Trophoblast cell (in vitro differentiated cells and primary cell): ENCODE measurements at regions not wholly inside any gene's neighbourhood (a gene's known extent, or its start where the extent isn't known, plus 50 kb on each side); places are given as distances from the start of the nearest gene placed in this dataset.

Experiments
- DNase-seq, 2 donors: peaks; one replicate each; pipeline ENCODE4 v3.0.0-alpha.2; 2016
- H2AFZ ChIP-seq: 2 replicates; pipeline ENCODE4 v1.6.1; 2013; ENCODE audit warnings: low read length, moderate library complexity, mild to moderate bottlenecking; ENCODE audit not compliant: insufficient read depth, poor library complexity
- H2AK5ac ChIP-seq: 2 replicates; pipeline ENCODE4 v1.6.1; 2013; ENCODE audit warnings: mild to moderate bottlenecking, low read length
- H2BK120ac ChIP-seq: 2 replicates; pipeline ENCODE4 v1.6.1; 2013; ENCODE audit warnings: low read length, mild to moderate bottlenecking, moderate library complexity; ENCODE audit not compliant: insufficient read depth, poor library complexity
- H2BK12ac ChIP-seq: 2 replicates; pipeline ENCODE4 v1.6.1; 2013; ENCODE audit warnings: mild to moderate bottlenecking, low read length, moderate library complexity
- H2BK5ac ChIP-seq: 2 replicates; pipeline ENCODE4 v1.6.1; 2013; ENCODE audit warnings: low read length, low read depth, moderate library complexity, mild to moderate bottlenecking; ENCODE audit not compliant: poor library complexity
- H3K14ac ChIP-seq: 2 replicates; pipeline ENCODE4 v1.6.1; 2013; ENCODE audit warnings: mild to moderate bottlenecking, low read length
- H3K18ac ChIP-seq: 2 replicates; pipeline ENCODE4 v1.6.1; 2013; ENCODE audit warnings: mild to moderate bottlenecking, low read length
- H3K23ac ChIP-seq: 2 replicates; pipeline ENCODE4 v1.6.1; 2013; ENCODE audit warnings: low read length
- H3K27ac ChIP-seq: 2 replicates; pipeline ENCODE4 v1.5.1; 2013; ENCODE audit warnings: low read depth, mild to moderate bottlenecking, inconsistent platforms, low read length, moderate library complexity
- H3K27me3 ChIP-seq: 2 replicates; pipeline ENCODE4 v1.6.1; 2013; ENCODE audit warnings: inconsistent platforms, mild to moderate bottlenecking, low read length, moderate library complexity; ENCODE audit not compliant: insufficient read depth
- H3K36me3 ChIP-seq, 2 experiments: 1 replicate in 1 of 2; 2 replicates in 1 of 2; pipeline ENCODE4 v1.6.1; 2013; ENCODE audit warnings: low read length in 2 of 2, mild to moderate bottlenecking in 2 of 2, moderate library complexity in 1 of 2; ENCODE audit not compliant: insufficient read depth in 2 of 2, control insufficient read depth in 1 of 2
- H3K4ac ChIP-seq: 2 replicates; pipeline ENCODE4 v1.6.1; 2013; ENCODE audit warnings: low read depth, mild to moderate bottlenecking, low read length, moderate library complexity
- H3K4me1 ChIP-seq, 2 experiments: 1 replicate in 1 of 2; 2 replicates in 1 of 2; pipeline ENCODE4 v1.6.1; 2013; ENCODE audit warnings: low read length in 2 of 2, mild to moderate bottlenecking in 2 of 2, moderate library complexity in 1 of 2; ENCODE audit not compliant: insufficient read depth in 2 of 2, control insufficient read depth in 1 of 2
- H3K4me2 ChIP-seq: 2 replicates; pipeline ENCODE4 v1.6.1; 2013; ENCODE audit warnings: inconsistent platforms, mild to moderate bottlenecking, low read length, moderate library complexity
- H3K4me3 ChIP-seq: 2 replicates; pipeline ENCODE4 v1.5.1; 2013; ENCODE audit warnings: mild to moderate bottlenecking, low read depth, low read length, inconsistent platforms
- H3K79me1 ChIP-seq: one replicate; pipeline ENCODE4 v1.6.1; 2013; ENCODE audit warnings: low read length
- H3K79me2 ChIP-seq: 2 replicates; pipeline ENCODE4 v1.6.1; 2013; ENCODE audit warnings: low read length, mild to moderate bottlenecking; ENCODE audit not compliant: control insufficient read depth, insufficient read depth, poor library complexity
- H3K9ac ChIP-seq: 2 replicates; pipeline ENCODE4 v1.6.1; 2013; ENCODE audit warnings: mild to moderate bottlenecking, low read length
- H3K9me3 ChIP-seq: 2 replicates; pipeline ENCODE4 v1.6.1; 2013; ENCODE audit warnings: low read depth, mild to moderate bottlenecking, control low read depth, inconsistent platforms, low read length; ENCODE audit not compliant: insufficient read depth
- H4K12ac ChIP-seq: 2 replicates; pipeline ENCODE4 v1.6.1; 2013; ENCODE audit warnings: low read depth, mild to moderate bottlenecking, low read length, moderate library complexity
- H4K8ac ChIP-seq: 2 replicates; pipeline ENCODE4 v1.6.1; 2013; ENCODE audit warnings: low read depth, mild to moderate bottlenecking, low read length, moderate library complexity
- H4K91ac ChIP-seq: one replicate; pipeline ENCODE4 v1.6.1; 2013; ENCODE audit warnings: low read depth, mild to moderate bottlenecking, low read length, moderate library complexity
- WGBS: extraction: QIAGEN DNeasy Blood & Tissue Kit; methylation state at CpG from one replicate; pipeline ENCODE4 v1.1.7; 2013; ENCODE audit warnings: missing lambda C conversion rate; ENCODE audit not compliant: insufficient read length, insufficient coverage; ENCODE audit errors: extremely low coverage; 5-methylcytosine and 5-hydroxymethylcytosine counted together

DNA sequence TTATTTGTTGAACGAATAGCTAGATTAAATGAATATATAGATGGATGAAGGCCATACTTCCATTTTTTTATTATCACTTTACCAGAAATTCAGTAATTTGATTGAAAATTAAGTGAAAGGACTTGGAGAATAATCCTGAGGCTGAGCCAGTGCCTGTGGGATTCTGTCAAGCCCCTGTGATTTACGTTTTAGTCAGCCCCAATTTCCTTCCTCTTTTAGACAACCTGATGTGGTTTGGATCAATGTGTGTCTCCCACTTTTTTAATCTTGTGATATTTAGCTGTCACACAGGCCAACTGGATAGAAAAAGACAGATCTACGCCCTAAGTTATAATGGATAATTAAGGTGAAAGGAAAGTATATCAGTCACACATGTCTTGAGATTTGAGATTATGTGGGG lies 188.8 kb downstream of the EDN1 start:
- no peak for DNase-seq
- H3K27me3 ChIP-seq = no peaks in the 10 kb centered on the region
- WGBS = no CpG with 5 or more reads among the region's 3 CpGs
- H4K91ac ChIP-seq = no peak overlapping the region
- no peak overlapping the region for H2BK12ac ChIP-seq
- no peak overlapping the region for H3K4me2 ChIP-seq
- no peaks in the 10 kb centered on the region for H3K79me2 ChIP-seq
- H3K4ac ChIP-seq = no peak overlapping the region
- no peak overlapping the region for H3K4me3 ChIP-seq
- H2AFZ ChIP-seq = no peak overlapping the region
- peaks cover 0 to 4% of the 10 kb centered on the region in 2 experiments for H3K4me1 ChIP-seq
- H3K79me1 ChIP-seq = no peaks in the 10 kb centered on the region
- H3K9ac ChIP-seq = no peak overlapping the region
- no peak overlapping the region for H4K12ac ChIP-seq
- no peak overlapping the region for H4K8ac ChIP-seq
- H3K36me3 ChIP-seq = no peaks in the 10 kb centered on the region
- no peak overlapping the region for H3K18ac ChIP-seq
- no peak overlapping the region for H3K27ac ChIP-seq
- H2BK5ac ChIP-seq = no peak overlapping the region
- no peak overlapping the region for H3K23ac ChIP-seq
- H3K9me3 ChIP-seq = no peaks in the 10 kb centered on the region
- no peak overlapping the region for H2AK5ac ChIP-seq
- no peak overlapping the region for H3K14ac ChIP-seq
- no peak overlapping the region for H2BK120ac ChIP-seq

GRCh38 chr6:12479451-12479850 lies 189.3 kb downstream of the EDN1 start:
- H4K91ac ChIP-seq = no peak overlapping the region

DNA sequence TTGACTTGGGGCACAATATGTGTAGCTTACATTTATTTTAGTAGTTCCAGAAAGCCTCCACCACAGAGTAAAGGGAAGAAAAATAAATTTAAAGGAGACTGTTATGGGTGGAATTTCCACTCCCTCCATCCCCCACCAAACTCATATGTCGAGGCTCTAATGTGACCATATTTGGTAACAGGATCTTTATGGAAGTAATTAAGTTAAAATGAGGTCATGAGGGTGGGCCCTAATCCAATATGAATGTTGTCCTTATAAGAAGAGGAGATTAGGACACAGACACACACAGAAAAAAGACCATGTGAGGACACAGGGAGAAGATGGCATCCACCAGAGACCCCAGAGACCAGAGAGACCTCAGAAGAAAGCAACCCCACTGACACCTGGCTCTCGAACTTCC lies 189.7 kb downstream of the EDN1 start:
- Histone ChIP-seq H3K27me3 (no peaks in the 10 kb centered on the region), H3K23ac (no peak overlapping the region), H3K4me3 (no peak overlapping the region), H3K27ac (no peak overlapping the region), H2AFZ (no peak overlapping the region), H3K9me3 (no peaks in the 10 kb centered on the region), H4K12ac (no peak overlapping the region), H3K14ac (no peak overlapping the region), H2BK120ac (no peak overlapping the region), H3K4me1 (peaks cover 0 to 4% of the 10 kb centered on the region in 2 experiments), H3K9ac (no peak overlapping the region), H3K79me2 (no peaks in the 10 kb centered on the region), H2AK5ac (no peak overlapping the region), H2BK5ac (no peak overlapping the region), H3K36me3 (no peaks in the 10 kb centered on the region), H4K91ac (no peak overlapping the region), H3K18ac (no peak overlapping the region), H3K4me2 (no peak overlapping the region), H3K79me1 (no peaks in the 10 kb centered on the region), H3K4ac (no peak overlapping the region), H4K8ac (no peak overlapping the region), H2BK12ac (no peak overlapping the region)
- WGBS = no CpG with 5 or more reads among the region's 2 CpGs
- DNase-seq = no peak

More at GRCh38 chr6:12479451-12479850, 189.3 kb downstream of the EDN1 start:
- WGBS = no CpG with 5 or more reads among the region's 2 CpGs
- H3K27ac ChIP-seq = no peak overlapping the region
- no peak overlapping the region for H2BK12ac ChIP-seq
- no peak overlapping the region for H2AK5ac ChIP-seq
- no peak overlapping the region for H4K12ac ChIP-seq
- no peak overlapping the region for H3K9ac ChIP-seq
- no peaks in the 10 kb centered on the region for H3K79me2 ChIP-seq
- no peak for DNase-seq
- H3K4ac ChIP-seq = no peak overlapping the region
- no peak overlapping the region for H2AFZ ChIP-seq
- H4K8ac ChIP-seq = no peak overlapping the region
- no peak overlapping the region for H3K4me2 ChIP-seq
- no peaks in the 10 kb centered on the region for H3K36me3 ChIP-seq
- H3K9me3 ChIP-seq = no peaks in the 10 kb centered on the region
- H3K27me3 ChIP-seq = no peaks in the 10 kb centered on the region
- H3K4me1 ChIP-seq = peaks cover 0 to 4% of the 10 kb centered on the region in 2 experiments
- no peak overlapping the region for H3K18ac ChIP-seq
- H3K23ac ChIP-seq = no peak overlapping the region
- no peak overlapping the region for H3K4me3 ChIP-seq
- H3K14ac ChIP-seq = no peak overlapping the region
- H2BK120ac ChIP-seq = no peak overlapping the region
- no peak overlapping the region for H2BK5ac ChIP-seq
- no peaks in the 10 kb centered on the region for H3K79me1 ChIP-seq

GRCh38 chr6:12480379-12480778 lies 190.2 kb downstream of the EDN1 start:
- WGBS = no CpG with 5 or more reads among the region's 3 CpGs

More at GRCh38 chr6:12480379-12480778, 190.2 kb downstream of the EDN1 start:
- H3K23ac ChIP-seq = no peak overlapping the region
- H2BK5ac ChIP-seq = no peak overlapping the region
- H3K79me2 ChIP-seq = no peaks in the 10 kb centered on the region
- no peaks in the 10 kb centered on the region for H3K79me1 ChIP-seq
- H2BK120ac ChIP-seq = no peak overlapping the region
- H3K27me3 ChIP-seq = no peaks in the 10 kb centered on the region
- peaks cover 0 to 4% of the 10 kb centered on the region in 2 experiments for H3K4me1 ChIP-seq
- no peak overlapping the region for H3K27ac ChIP-seq
- H3K14ac ChIP-seq = no peak overlapping the region
- H2AFZ ChIP-seq = no peak overlapping the region
- H2AK5ac ChIP-seq = no peak overlapping the region
- no peak overlapping the region for H3K4me3 ChIP-seq
- no peak overlapping the region for H3K18ac ChIP-seq
- DNase-seq = no peak
- H4K8ac ChIP-seq = no peak overlapping the region
- no peaks in the 10 kb centered on the region for H3K9me3 ChIP-seq
- no peaks in the 10 kb centered on the region for H3K36me3 ChIP-seq
- H4K12ac ChIP-seq = no peak overlapping the region
- no peak overlapping the region for H2BK12ac ChIP-seq
- no peak overlapping the region for H4K91ac ChIP-seq
- no peak overlapping the region for H3K4ac ChIP-seq
- no peak overlapping the region for H3K9ac ChIP-seq
- no peak overlapping the region for H3K4me2 ChIP-seq
